ENCODE measurements at regions not wholly inside any gene's neighbourhood (a gene's known extent, or its start where the extent isn't known, plus 50 kb on each side); places are given as distances from the start of the nearest gene placed in this dataset.

DNA sequence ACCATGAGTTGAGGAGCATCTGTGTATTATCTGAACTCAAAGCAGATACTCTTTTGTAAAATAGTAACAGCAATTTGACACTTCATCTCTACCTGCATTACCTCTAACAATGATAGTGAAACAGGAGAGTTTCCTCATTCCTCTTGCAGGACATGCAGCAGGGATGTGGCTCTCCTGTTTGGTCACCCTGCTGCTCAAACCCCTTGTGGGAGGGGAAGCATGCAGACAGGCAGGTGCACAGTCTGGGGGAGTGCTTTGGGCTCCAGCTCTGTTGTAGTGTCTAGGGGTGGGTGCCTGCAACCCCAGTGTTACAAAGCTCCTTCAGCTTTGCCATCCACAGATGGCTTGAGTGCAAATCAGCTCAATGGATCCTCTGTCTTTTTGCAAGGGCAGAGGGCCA, 827.6 kb downstream of the DACH1 start:
- no peaks in the 10 kb centered on the region for H3K36me3 ChIP-seq (ENCODE audit: insufficient read depth, low read length)
- Mint-ChIP-seq H3K4me1 (ENCODE audit: low read depth, unreplicated experiment) (peaks cover 4% of the 10 kb centered on the region), H3K27ac (ENCODE audit: unreplicated experiment) (no peak overlapping the region), H3K27me3 (ENCODE audit: low read depth, unreplicated experiment) (no peaks in the 10 kb centered on the region), H3K36me3 (ENCODE audit: low read depth, unreplicated experiment) (no peaks in the 10 kb centered on the region), H3K4me3 (ENCODE audit: unreplicated experiment) (no peak overlapping the region), H3K9me3 (ENCODE audit: unreplicated experiment) (no peaks in the 10 kb centered on the region)
- H3K79me2 ChIP-seq (ENCODE audit: insufficient read depth, low read length) = no peaks in the 10 kb centered on the region
- H3K4me1 ChIP-seq (ENCODE audit: insufficient read depth, low read length) = no peaks in the 10 kb centered on the region
- TF ChIP-seq, protein P1, sequence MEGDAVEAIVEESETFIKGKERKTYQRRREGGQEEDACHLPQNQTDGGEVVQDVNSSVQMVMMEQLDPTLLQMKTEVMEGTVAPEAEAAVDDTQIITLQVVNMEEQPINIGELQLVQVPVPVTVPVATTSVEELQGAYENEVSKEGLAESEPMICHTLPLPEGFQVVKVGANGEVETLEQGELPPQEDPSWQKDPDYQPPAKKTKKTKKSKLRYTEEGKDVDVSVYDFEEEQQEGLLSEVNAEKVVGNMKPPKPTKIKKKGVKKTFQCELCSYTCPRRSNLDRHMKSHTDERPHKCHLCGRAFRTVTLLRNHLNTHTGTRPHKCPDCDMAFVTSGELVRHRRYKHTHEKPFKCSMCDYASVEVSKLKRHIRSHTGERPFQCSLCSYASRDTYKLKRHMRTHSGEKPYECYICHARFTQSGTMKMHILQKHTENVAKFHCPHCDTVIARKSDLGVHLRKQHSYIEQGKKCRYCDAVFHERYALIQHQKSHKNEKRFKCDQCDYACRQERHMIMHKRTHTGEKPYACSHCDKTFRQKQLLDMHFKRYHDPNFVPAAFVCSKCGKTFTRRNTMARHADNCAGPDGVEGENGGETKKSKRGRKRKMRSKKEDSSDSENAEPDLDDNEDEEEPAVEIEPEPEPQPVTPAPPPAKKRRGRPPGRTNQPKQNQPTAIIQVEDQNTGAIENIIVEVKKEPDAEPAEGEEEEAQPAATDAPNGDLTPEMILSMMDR (IDR thresholded peaks at IDR 0.05; ENCODE audit: insufficient read depth, low read depth, low read length) = no peak
- TF ChIP-seq EZH2 (IDR thresholded peaks at IDR 0.05; ENCODE audit: insufficient read depth, low read length) = no peak
- H3K27ac ChIP-seq (ENCODE audit: low read depth, low read length) = no peak overlapping the region
- DNase-seq (ENCODE audit: low read depth) (no peak), FAIRE-seq (no peak)
- no peak overlapping the region for H3K9ac ChIP-seq (ENCODE audit: low read length)
- H3K9me3 ChIP-seq (ENCODE audit: insufficient read depth, low read depth, low read length) = no peaks in the 10 kb centered on the region
- H4K20me1 ChIP-seq (ENCODE audit: insufficient read depth, low read length) = no peaks in the 10 kb centered on the region
- no peak overlapping the region for H3K4me2 ChIP-seq (ENCODE audit: low read length)
- H2AFZ ChIP-seq (ENCODE audit: low read depth, low read length) = no peak overlapping the region
- no peaks in the 10 kb centered on the region for H3K27me3 ChIP-seq (ENCODE audit: insufficient read depth, low read length)
- no peak overlapping the region for H3K4me3 ChIP-seq (ENCODE audit: insufficient read depth, low read depth, low read length)

- H3K27ac Mint-ChIP-seq (ENCODE audit: unreplicated experiment) = no peak overlapping the region
- H3K4me2 ChIP-seq (ENCODE audit: low read length) = no peak overlapping the region
- no peaks in the 10 kb centered on the region for H3K27me3 ChIP-seq (ENCODE audit: insufficient read depth, low read length)
- H3K79me2 ChIP-seq (ENCODE audit: insufficient read depth, low read length) = no peaks in the 10 kb centered on the region
- H3K4me3 Mint-ChIP-seq (ENCODE audit: unreplicated experiment) = no peak overlapping the region
- TF ChIP-seq EZH2 (IDR thresholded peaks at IDR 0.05; ENCODE audit: insufficient read depth, low read length) = no peak
- TF ChIP-seq, protein P1 (IDR thresholded peaks at IDR 0.05; ENCODE audit: insufficient read depth, low read depth, low read length) = no peak
- H3K27me3 Mint-ChIP-seq (ENCODE audit: low read depth, unreplicated experiment) = no peaks in the 10 kb centered on the region
- H3K4me1 Mint-ChIP-seq (ENCODE audit: low read depth, unreplicated experiment) = no peaks in the 10 kb centered on the region
- H3K4me1 ChIP-seq (ENCODE audit: insufficient read depth, low read length) = no peaks in the 10 kb centered on the region
- H4K20me1 ChIP-seq (ENCODE audit: insufficient read depth, low read length) = no peaks in the 10 kb centered on the region
- H3K9me3 Mint-ChIP-seq (ENCODE audit: unreplicated experiment) = peaks cover 4% of the 10 kb centered on the region
- no peak for DNase-seq (ENCODE audit: low read depth)
- no peak overlapping the region for H2AFZ ChIP-seq (ENCODE audit: low read depth, low read length)
- no peak overlapping the region for H3K9ac ChIP-seq (ENCODE audit: low read length)
- no peak for FAIRE-seq
- no peaks in the 10 kb centered on the region for H3K9me3 ChIP-seq (ENCODE audit: insufficient read depth, low read depth, low read length)
- no peak overlapping the region for H3K27ac ChIP-seq (ENCODE audit: low read depth, low read length)
- no peaks in the 10 kb centered on the region for H3K36me3 Mint-ChIP-seq (ENCODE audit: low read depth, unreplicated experiment)
- H3K36me3 ChIP-seq (ENCODE audit: insufficient read depth, low read length) = no peaks in the 10 kb centered on the region
- no peak overlapping the region for H3K4me3 ChIP-seq (ENCODE audit: insufficient read depth, low read depth, low read length)
Measured at GRCh38 chr13:71034018-71034417, 833.0 kb downstream of the DACH1 start.

DNA sequence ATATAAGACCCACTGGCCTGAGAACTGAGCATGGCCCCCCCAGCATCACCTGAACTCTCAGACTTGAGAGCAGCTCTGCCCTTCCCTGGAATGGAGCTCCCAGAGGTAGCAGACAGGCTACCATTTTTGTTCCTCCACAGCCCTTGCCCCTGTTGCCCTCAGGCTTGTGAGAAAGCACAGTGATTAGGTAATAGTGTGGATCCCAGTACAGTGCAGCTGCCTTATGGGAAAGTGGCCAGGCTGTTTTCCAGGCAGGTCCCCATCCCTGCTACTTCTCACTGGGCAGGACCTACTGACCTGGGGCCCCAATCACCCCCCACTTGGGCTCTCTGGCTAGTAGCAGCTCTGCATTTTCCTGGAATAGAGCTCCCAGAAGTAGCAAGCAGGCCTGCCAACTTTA, 834.0 kb downstream of the DACH1 start:
- H3K9me3 ChIP-seq (ENCODE audit: insufficient read depth, low read depth, low read length) = no peaks in the 10 kb centered on the region
- H3K4me3 ChIP-seq (ENCODE audit: insufficient read depth, low read depth, low read length) = no peak overlapping the region
- no peaks in the 10 kb centered on the region for H3K27me3 Mint-ChIP-seq (ENCODE audit: low read depth, unreplicated experiment)
- no peak for DNase-seq (ENCODE audit: low read depth)
- no peaks in the 10 kb centered on the region for H3K27me3 ChIP-seq (ENCODE audit: insufficient read depth, low read length)
- no peaks in the 10 kb centered on the region for H3K36me3 Mint-ChIP-seq (ENCODE audit: low read depth, unreplicated experiment)
- no peak overlapping the region for H3K9ac ChIP-seq (ENCODE audit: low read length)
- no peak overlapping the region for H2AFZ ChIP-seq (ENCODE audit: low read depth, low read length)
- H3K4me3 Mint-ChIP-seq (ENCODE audit: unreplicated experiment) = no peak overlapping the region
- no peak overlapping the region for H3K27ac Mint-ChIP-seq (ENCODE audit: unreplicated experiment)
- H3K4me1 Mint-ChIP-seq (ENCODE audit: low read depth, unreplicated experiment) = no peaks in the 10 kb centered on the region
- H3K4me2 ChIP-seq (ENCODE audit: low read length) = no peak overlapping the region
- H4K20me1 ChIP-seq (ENCODE audit: insufficient read depth, low read length) = no peaks in the 10 kb centered on the region
- TF ChIP-seq, protein P1 (IDR thresholded peaks at IDR 0.05; ENCODE audit: insufficient read depth, low read depth, low read length) = no peak
- no peak for TF ChIP-seq EZH2 (IDR thresholded peaks at IDR 0.05; ENCODE audit: insufficient read depth, low read length)
- no peaks in the 10 kb centered on the region for H3K4me1 ChIP-seq (ENCODE audit: insufficient read depth, low read length)
- H3K36me3 ChIP-seq (ENCODE audit: insufficient read depth, low read length) = no peaks in the 10 kb centered on the region
- no peaks in the 10 kb centered on the region for H3K79me2 ChIP-seq (ENCODE audit: insufficient read depth, low read length)
- no peak overlapping the region for H3K27ac ChIP-seq (ENCODE audit: low read depth, low read length)
- H3K9me3 Mint-ChIP-seq (ENCODE audit: unreplicated experiment) = peaks cover 7% of the 10 kb centered on the region
- no peak for FAIRE-seq

All from astrocyte (in vitro differentiated cells and primary cell).